H9 (cell line): ENCODE measurements at regions not wholly inside any gene's neighbourhood (a gene's known extent, or its start where the extent isn't known, plus 50 kb on each side); places are given as distances from the start of the nearest gene placed in this dataset.

Source experiments
- DNase-seq: peaks from one replicate; pipeline ENCODE4 v3.0.0-alpha.2; 2017
- H2AFZ ChIP-seq: one replicate; pipeline ENCODE4 v1.6.1; 2013; ENCODE audit warnings: mild to moderate bottlenecking, low read length, control low read depth, moderate library complexity
- H2AK5ac ChIP-seq: 2 replicates; pipeline ENCODE4 v1.6.1; 2013; ENCODE audit warnings: low read length, control low read depth, mixed read lengths; ENCODE audit not compliant: insufficient read length
- H2BK120ac ChIP-seq: one replicate; pipeline ENCODE4 v1.6.1; 2013; ENCODE audit warnings: low read depth, mild to moderate bottlenecking, low read length, control low read depth, inconsistent platforms; ENCODE audit not compliant: poor library complexity, severe bottlenecking
- H2BK12ac ChIP-seq: 2 replicates; pipeline ENCODE4 v1.6.1; 2013; ENCODE audit warnings: low read length, control low read depth, mixed read lengths, low read depth; ENCODE audit not compliant: insufficient read length
- H2BK15ac ChIP-seq: 2 replicates; pipeline ENCODE4 v1.6.1; 2013; ENCODE audit warnings: low read depth, low read length, control low read depth
- H2BK20ac ChIP-seq: one replicate; pipeline ENCODE4 v1.6.1; 2013; ENCODE audit warnings: low read depth, mild to moderate bottlenecking, low read length, control low read depth, inconsistent platforms; ENCODE audit not compliant: poor library complexity, severe bottlenecking
- H2BK5ac ChIP-seq: 2 replicates; pipeline ENCODE4 v1.6.1; 2013; ENCODE audit warnings: low read length, control low read depth, mixed read lengths; ENCODE audit not compliant: insufficient read length
- H3K14ac ChIP-seq: 2 replicates; pipeline ENCODE4 v1.6.1; 2013; ENCODE audit warnings: low read length, control low read depth; ENCODE audit not compliant: insufficient read depth
- H3K18ac ChIP-seq: 2 replicates; pipeline ENCODE4 v1.6.1; 2013; ENCODE audit warnings: low read depth, mild to moderate bottlenecking, mixed read lengths, low read length, control low read depth; ENCODE audit not compliant: insufficient read length
- H3K23ac ChIP-seq: 2 replicates; pipeline ENCODE4 v1.6.1; 2013; ENCODE audit warnings: low read length, control low read depth, mixed read lengths, low read depth; ENCODE audit not compliant: insufficient read length
- H3K23me2 ChIP-seq: 2 replicates; pipeline ENCODE4 v1.6.1; 2013; ENCODE audit warnings: low read depth, mild to moderate bottlenecking, mixed read lengths, low read length, control low read depth; ENCODE audit not compliant: insufficient read length, poor library complexity, severe bottlenecking
- H3K27ac ChIP-seq: 2 replicates; pipeline ENCODE4 v1.5.1; 2013; ENCODE audit warnings: low read length, control low read depth, mixed read lengths, low read depth; ENCODE audit not compliant: insufficient read length
- H3K27me3 ChIP-seq: 2 replicates; pipeline ENCODE4 v1.6.1; 2013; ENCODE audit warnings: low read length, control low read depth, inconsistent platforms; ENCODE audit not compliant: insufficient read depth
- H3K4ac ChIP-seq: 2 replicates; pipeline ENCODE4 v1.6.1; 2013; ENCODE audit warnings: low read depth, mild to moderate bottlenecking, control low read depth, inconsistent platforms, low read length, moderate library complexity
- H3K4me1 ChIP-seq: 2 replicates; pipeline ENCODE4 v1.6.1; 2013; ENCODE audit warnings: low read length, control low read depth, inconsistent platforms; ENCODE audit not compliant: insufficient read depth
- H3K4me2 ChIP-seq: 2 replicates; pipeline ENCODE4 v1.6.1; 2013; ENCODE audit warnings: low read length, control low read depth, mixed read lengths; ENCODE audit not compliant: insufficient read length, insufficient read depth
- H3K56ac ChIP-seq: 2 replicates; pipeline ENCODE4 v1.6.1; 2013; ENCODE audit warnings: low read depth, mild to moderate bottlenecking, mixed read lengths, low read length, control low read depth; ENCODE audit not compliant: insufficient read length
- H3K79me1 ChIP-seq: 2 replicates; pipeline ENCODE4 v1.6.1; 2013; ENCODE audit warnings: low read depth, mild to moderate bottlenecking, moderate library complexity, low read length, control low read depth, inconsistent platforms; ENCODE audit not compliant: insufficient read depth, poor library complexity, severe bottlenecking
- H3K79me2 ChIP-seq: 2 replicates; pipeline ENCODE4 v1.6.1; 2013; ENCODE audit warnings: low read length, control low read depth, inconsistent platforms; ENCODE audit not compliant: insufficient read depth
- H3K9ac ChIP-seq: 2 replicates; pipeline ENCODE4 v1.6.1; 2013; ENCODE audit warnings: low read length, control low read depth, mixed read lengths; ENCODE audit not compliant: insufficient read length; ENCODE audit errors: extremely low read depth
- H3K9me3 ChIP-seq: one replicate; pipeline ENCODE4 v1.6.1; 2013; ENCODE audit warnings: low read depth, low read length, inconsistent platforms; ENCODE audit not compliant: control insufficient read depth
- H3T11ph ChIP-seq: one replicate; pipeline ENCODE4 v1.6.1; 2013; ENCODE audit warnings: mild to moderate bottlenecking, low read length, control low read depth, inconsistent platforms
- H4K20me1 ChIP-seq: one replicate; pipeline ENCODE4 v1.6.1; 2013; ENCODE audit not compliant: control insufficient read depth, insufficient read length, insufficient read depth
- H4K5ac ChIP-seq: 2 replicates; pipeline ENCODE4 v1.6.1; 2013; ENCODE audit warnings: low read depth, mild to moderate bottlenecking, mixed read lengths, low read length, control low read depth; ENCODE audit not compliant: insufficient read length
- H4K8ac ChIP-seq: replicated peaks from 2 replicates; pipeline ENCODE4 v1.6.1; 2013; ENCODE audit warnings: low read length, control low read depth, mixed read lengths, low read depth; ENCODE audit not compliant: insufficient read length
- H4K91ac ChIP-seq: 2 replicates; pipeline ENCODE4 v1.6.1; 2013; ENCODE audit warnings: low read depth, mild to moderate bottlenecking, moderate library complexity, mixed read lengths, low read length, control low read depth; ENCODE audit not compliant: insufficient read length
- H3K27ac Mint-ChIP-seq, 3 experiments: 2 replicates in 2 of 3; 3 replicates in 1 of 3; pipeline ENCODE4 v1.8.0; 2020 to 2021; ENCODE audit warnings: mixed read lengths in 3 of 3, mild to moderate bottlenecking in 1 of 3, moderate library complexity in 1 of 3
- H3K27me3 Mint-ChIP-seq: 2 replicates; pipeline ENCODE4 v1.8.0; 2021; ENCODE audit warnings: low read depth, mild to moderate bottlenecking, moderate library complexity, mixed read lengths
- H3K36me3 Mint-ChIP-seq, 3 experiments: 2 replicates in 2 of 3; 3 replicates in 1 of 3; pipeline ENCODE4 v1.8.0; 2020 to 2021; ENCODE audit warnings: low read depth in 3 of 3, mixed read lengths in 3 of 3; ENCODE audit not compliant: insufficient read depth in 1 of 3
- H3K4me1 Mint-ChIP-seq, 2 experiments: 2 replicates each; pipeline ENCODE4 v1.8.0; 2020; ENCODE audit warnings: mixed read lengths in 2 of 2
- H3K4me3 Mint-ChIP-seq, 2 experiments: 2 replicates in 1 of 2; 3 replicates in 1 of 2; pipeline ENCODE4 v1.8.0; 2020 to 2021; ENCODE audit warnings: mild to moderate bottlenecking in 2 of 2, mixed read lengths in 2 of 2, moderate library complexity in 1 of 2
- H3K9me3 Mint-ChIP-seq, 2 experiments: 2 replicates in 1 of 2; 3 replicates in 1 of 2; pipeline ENCODE4 v1.8.0; 2020; ENCODE audit warnings: mild to moderate bottlenecking in 2 of 2, mixed read lengths in 2 of 2, moderate library complexity in 1 of 2
- CTCF ChIP-seq: fragments of 200-600 bp; sonication (generic); conservative IDR thresholded peaks from 3 replicates; pipeline ENCODE4 v1.8.0; 2021; ENCODE audit warnings: antibody characterized with exemption, mild to moderate bottlenecking
- WGBS: extraction: QIAGEN DNeasy Blood & Tissue Kit; methylation state at CpG from one replicate; pipeline ENCODE4 v1.1.7; 2013; ENCODE audit warnings: missing lambda C conversion rate, low lambda C conversion rate, mixed read lengths; ENCODE audit not compliant: insufficient read length; ENCODE audit errors: extremely low coverage; 5-methylcytosine and 5-hydroxymethylcytosine counted together

- H3K56ac ChIP-seq: no peak overlapping the region
- no CpG with 5 or more reads among the region's 3 CpGs for WGBS
- H3K9me3 Mint-ChIP-seq: peaks cover 16 to 28% of the 10 kb centered on the region in 2 experiments
These were observed 106.5 kb downstream of the ASB7 start for GRCh38 chr15:100708916-100709315.

More at GRCh38 chr15:100708916-100709315, 106.5 kb downstream of the ASB7 start:
- Histone ChIP-seq H3K79me2 (no peaks in the 10 kb centered on the region), H2BK120ac (no peak overlapping the region), H3T11ph (no peak overlapping the region), H3K4me1 (no peaks in the 10 kb centered on the region), H3K4ac (no peak overlapping the region), H3K4me2 (no peak overlapping the region), H2BK15ac (no peak overlapping the region), H2AFZ (no peak overlapping the region), H4K5ac (no peak overlapping the region), H2BK5ac (no peak overlapping the region), H3K18ac (no peak overlapping the region), H3K27me3 (no peaks in the 10 kb centered on the region), H2AK5ac (no peak overlapping the region), H3K9me3 (no peaks in the 10 kb centered on the region), H3K23me2 (no peaks in the 10 kb centered on the region), H4K91ac (no peak overlapping the region), H3K14ac (no peak overlapping the region), H3K23ac (no peak overlapping the region), H4K20me1 (no peaks in the 10 kb centered on the region), H2BK20ac (no peak overlapping the region), H3K9ac (no peak overlapping the region), H3K27ac (no peak overlapping the region), H3K79me1 (no peaks in the 10 kb centered on the region), H4K8ac (no peak overlapping the region), H2BK12ac (no peak overlapping the region)
- no peak for TF ChIP-seq CTCF
- H3K36me3 Mint-ChIP-seq: peaks cover 8 to 16% (median 8%) of the 10 kb centered on the region in 3 experiments
- no peak overlapping the region for H3K27ac Mint-ChIP-seq
- H3K4me1 Mint-ChIP-seq: peaks cover 0 to 9% of the 10 kb centered on the region in 2 experiments; a peak in 2 of 4 replicates
- peaks cover 6% of the 10 kb centered on the region for H3K27me3 Mint-ChIP-seq
- DNase-seq: no peak
- H3K4me3 Mint-ChIP-seq: no peak overlapping the region
